ENCODE measurements at regions not wholly inside any gene's neighbourhood (a gene's known extent, or its start where the extent isn't known, plus 50 kb on each side); places are given as distances from the start of the nearest gene placed in this dataset.

DNA sequence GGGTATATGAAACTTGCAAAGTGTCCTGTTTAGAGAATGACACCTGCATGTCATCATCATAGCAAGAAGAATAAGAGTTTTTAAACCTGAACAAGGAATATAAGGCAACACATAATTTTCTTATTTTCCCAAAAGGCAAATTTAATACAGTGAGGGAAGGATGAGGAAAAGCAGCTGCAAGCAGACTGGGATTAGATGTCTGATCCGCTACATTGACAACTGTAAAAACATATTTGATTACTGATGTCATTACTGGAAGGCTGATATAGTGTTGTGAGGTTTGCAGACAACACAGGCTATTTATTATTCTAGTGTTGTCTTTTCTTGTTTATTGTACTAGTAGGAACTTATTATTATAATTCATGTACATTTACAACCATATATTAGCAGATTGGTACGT lies 528.7 kb downstream of the ZIC1 start:
- Histone ChIP-seq H3K27me3 (no peaks in the 10 kb centered on the region), H3K27ac (no peak overlapping the region), H3K9me3 (no peaks in the 10 kb centered on the region), H3K4me3 (no peak overlapping the region), H3K36me3 (no peaks in the 10 kb centered on the region), H3K4me1 (no peaks in the 10 kb centered on the region)
- WGBS, 2 donors = 84 to 85% methylated on average over 2 of the region's 2 CpGs
- DNase-seq (no peak), ATAC-seq (ENCODE audit: low FRiP score in 2 of 2) (no peak)
- TF ChIP-seq EP300 (IDR thresholded peaks at IDR 0.05) (no peak), POLR2AphosphoS5 (IDR thresholded peaks at IDR 0.05) (no peak), POLR2A (IDR thresholded peaks at IDR 0.05) (no peak)
- TF ChIP-seq, protein P1, sequence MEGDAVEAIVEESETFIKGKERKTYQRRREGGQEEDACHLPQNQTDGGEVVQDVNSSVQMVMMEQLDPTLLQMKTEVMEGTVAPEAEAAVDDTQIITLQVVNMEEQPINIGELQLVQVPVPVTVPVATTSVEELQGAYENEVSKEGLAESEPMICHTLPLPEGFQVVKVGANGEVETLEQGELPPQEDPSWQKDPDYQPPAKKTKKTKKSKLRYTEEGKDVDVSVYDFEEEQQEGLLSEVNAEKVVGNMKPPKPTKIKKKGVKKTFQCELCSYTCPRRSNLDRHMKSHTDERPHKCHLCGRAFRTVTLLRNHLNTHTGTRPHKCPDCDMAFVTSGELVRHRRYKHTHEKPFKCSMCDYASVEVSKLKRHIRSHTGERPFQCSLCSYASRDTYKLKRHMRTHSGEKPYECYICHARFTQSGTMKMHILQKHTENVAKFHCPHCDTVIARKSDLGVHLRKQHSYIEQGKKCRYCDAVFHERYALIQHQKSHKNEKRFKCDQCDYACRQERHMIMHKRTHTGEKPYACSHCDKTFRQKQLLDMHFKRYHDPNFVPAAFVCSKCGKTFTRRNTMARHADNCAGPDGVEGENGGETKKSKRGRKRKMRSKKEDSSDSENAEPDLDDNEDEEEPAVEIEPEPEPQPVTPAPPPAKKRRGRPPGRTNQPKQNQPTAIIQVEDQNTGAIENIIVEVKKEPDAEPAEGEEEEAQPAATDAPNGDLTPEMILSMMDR (IDR thresholded peaks at IDR 0.05) = no peak

DNA sequence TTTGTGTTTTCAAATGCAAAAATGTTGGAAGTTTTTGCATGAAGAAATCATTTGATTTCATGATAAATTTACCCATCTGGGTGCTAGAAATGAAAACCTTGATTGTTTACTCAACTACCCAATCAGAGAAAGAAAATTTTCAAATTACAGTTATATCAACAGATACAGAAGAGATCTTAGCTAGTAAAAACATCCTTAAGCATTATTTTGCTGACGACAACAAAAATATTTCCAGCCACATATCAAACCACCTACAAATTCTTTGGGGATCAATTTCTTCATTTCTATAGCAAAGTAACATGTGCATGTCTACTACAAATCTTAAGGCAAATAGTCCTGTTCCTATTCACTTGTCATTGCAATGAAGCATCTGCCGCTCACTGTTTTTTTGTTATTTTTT lies 530.3 kb downstream of the ZIC1 start:
- no peaks in the 10 kb centered on the region for H3K36me3 ChIP-seq
- DNase-seq (no peak), ATAC-seq (ENCODE audit: low FRiP score in 2 of 2) (no peak)
- H3K4me3 ChIP-seq = no peak overlapping the region
- TF ChIP-seq EP300 (IDR thresholded peaks at IDR 0.05) (no peak), POLR2A (IDR thresholded peaks at IDR 0.05) (no peak), POLR2AphosphoS5 (IDR thresholded peaks at IDR 0.05) (no peak)
- TF ChIP-seq, protein P1 (IDR thresholded peaks at IDR 0.05) = no peak
- 86 to 94% methylated on average over 2 of the region's 2 CpGs for WGBS, 2 donors
- H3K4me1 ChIP-seq = no peaks in the 10 kb centered on the region
- H3K27me3 ChIP-seq = no peaks in the 10 kb centered on the region
- no peaks in the 10 kb centered on the region for H3K9me3 ChIP-seq
- H3K27ac ChIP-seq = no peak overlapping the region

DNA sequence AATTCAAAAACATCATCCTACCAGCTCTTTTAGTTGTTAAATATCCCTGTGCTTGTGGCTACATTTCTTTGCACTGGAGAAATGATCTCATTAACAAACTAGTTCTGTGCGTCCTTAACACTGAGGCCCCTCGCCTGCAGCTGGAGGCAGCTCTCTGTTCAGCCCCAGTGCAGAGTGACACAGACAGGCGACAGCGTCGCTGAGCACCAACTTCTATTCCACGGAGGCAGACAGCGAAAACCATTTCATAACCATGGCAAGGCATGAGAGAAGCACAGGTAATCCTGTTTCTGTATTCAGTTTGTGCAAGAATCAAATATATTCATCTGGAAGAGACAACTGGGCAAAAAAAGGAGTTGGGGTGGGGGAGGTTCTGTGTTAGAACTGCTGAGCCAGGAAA lies 530.7 kb downstream of the ZIC1 start:
- H3K4me3 ChIP-seq = no peak overlapping the region
- no peak overlapping the region for H3K27ac ChIP-seq
- H3K9me3 ChIP-seq = no peaks in the 10 kb centered on the region
- TF ChIP-seq EP300 (IDR thresholded peaks at IDR 0.05) (no peak), POLR2A (IDR thresholded peaks at IDR 0.05) (no peak), POLR2AphosphoS5 (IDR thresholded peaks at IDR 0.05) (no peak)
- TF ChIP-seq, protein P1 (IDR thresholded peaks at IDR 0.05) = no peak
- H3K27me3 ChIP-seq = no peaks in the 10 kb centered on the region
- 36 to 40% methylated on average over 7 of the region's 7 CpGs for WGBS, 2 donors
- DNase-seq (no peak), ATAC-seq (ENCODE audit: low FRiP score in 2 of 2) (no peak)
- H3K4me1 ChIP-seq = no peaks in the 10 kb centered on the region
- no peaks in the 10 kb centered on the region for H3K36me3 ChIP-seq

DNA sequence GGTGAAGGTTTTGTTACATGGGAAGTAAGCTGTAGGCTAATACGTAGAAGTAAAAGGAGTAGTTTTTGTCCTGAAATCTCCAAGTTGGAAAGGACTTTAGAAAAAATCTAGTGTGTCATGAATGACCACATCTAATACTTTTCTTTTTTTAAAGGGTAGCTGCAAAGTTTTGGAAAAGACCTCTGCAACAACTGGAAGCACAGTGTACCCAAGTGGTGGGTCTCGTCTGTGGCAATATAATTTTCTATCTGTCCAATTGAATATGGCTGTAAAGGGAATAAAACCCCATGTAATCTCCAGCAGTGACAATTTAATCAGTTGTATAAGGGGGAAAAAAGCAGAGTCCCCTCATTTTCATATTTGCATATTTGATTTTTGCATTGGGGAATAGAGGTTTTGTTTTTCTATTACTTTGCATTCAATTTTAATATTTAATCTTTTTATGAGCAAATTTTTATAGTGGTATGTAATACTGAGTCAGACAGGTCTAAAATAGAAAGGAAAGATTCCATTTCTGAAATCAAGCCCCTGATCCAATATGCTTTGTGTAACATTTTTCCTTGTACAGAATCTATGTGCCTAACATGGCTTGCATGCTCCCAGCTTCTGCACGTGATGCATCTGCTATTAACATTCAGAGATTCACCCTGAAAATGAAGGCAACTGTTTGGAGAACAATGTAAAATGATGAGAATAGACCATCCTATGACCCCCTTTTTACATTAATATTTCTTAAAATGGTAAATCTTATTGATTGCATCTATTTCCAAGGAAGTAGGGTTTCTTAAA lies 531.4 kb downstream of the ZIC1 start:
- Histone ChIP-seq H3K27me3 (no peaks in the 10 kb centered on the region), H3K9me3 (no peaks in the 10 kb centered on the region), H3K4me3 (no peak overlapping the region), H3K27ac (no peak overlapping the region), H3K36me3 (no peaks in the 10 kb centered on the region), H3K4me1 (no peaks in the 10 kb centered on the region)
- TF ChIP-seq EP300 (IDR thresholded peaks at IDR 0.05) (no peak), POLR2A (IDR thresholded peaks at IDR 0.05) (no peak), POLR2AphosphoS5 (IDR thresholded peaks at IDR 0.05) (no peak)
- TF ChIP-seq, protein P1 (IDR thresholded peaks at IDR 0.05) = no peak
- ATAC-seq (ENCODE audit: low FRiP score in 2 of 2) (no peak), DNase-seq (no peak)
- WGBS, 2 donors = 69 to 81% methylated on average over 3 of the region's 3 CpGs

DNA sequence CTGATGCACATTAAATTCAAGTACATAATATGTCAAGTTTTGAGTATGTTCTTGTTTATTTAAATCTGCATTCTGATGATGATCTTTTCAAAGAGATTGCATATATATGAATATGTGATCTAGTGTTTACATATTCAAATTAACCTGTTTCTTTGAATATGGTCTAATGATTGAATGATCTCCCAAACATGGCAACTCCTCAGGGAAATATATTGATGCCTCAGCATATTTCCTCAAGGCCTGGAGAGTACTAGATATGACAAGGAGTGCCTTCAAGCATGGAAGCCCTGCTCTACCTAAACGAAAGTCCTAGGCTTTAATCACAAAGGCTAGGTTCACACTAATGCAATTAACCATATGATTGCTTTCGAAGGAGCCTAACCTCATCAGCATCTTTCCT lies 532.8 kb downstream of the ZIC1 start:
- TF ChIP-seq, protein P1 (IDR thresholded peaks at IDR 0.05) = no peak
- TF ChIP-seq POLR2A (IDR thresholded peaks at IDR 0.05) = no peak
- TF ChIP-seq EP300 (IDR thresholded peaks at IDR 0.05) = no peak
- TF ChIP-seq POLR2AphosphoS5 (IDR thresholded peaks at IDR 0.05) = no peak
- Histone ChIP-seq H3K27me3 (no peaks in the 10 kb centered on the region), H3K4me3 (no peak overlapping the region), H3K27ac (no peak overlapping the region), H3K9me3 (no peaks in the 10 kb centered on the region), H3K36me3 (no peaks in the 10 kb centered on the region), H3K4me1 (no peaks in the 10 kb centered on the region)
- 76 to 85% methylated on average over 2 of the region's 2 CpGs for WGBS, 2 donors
- no peak for ATAC-seq (ENCODE audit: low FRiP score in 2 of 2)
- no peak for DNase-seq
